Hematopoietic multipotent progenitor cell treated with erythropoietin and hydrocortisone succinate and interleukin-3 and kit ligand, for 15 days (in vitro differentiated cells): ENCODE measurements at regions not wholly inside any gene's neighbourhood (a gene's known extent, or its start where the extent isn't known, plus 50 kb on each side); places are given as distances from the start of the nearest gene placed in this dataset.

Experiments used
- DNase-seq: peaks from one replicate; pipeline ENCODE4 v3.0.0-alpha.2; 2015; ENCODE audit warnings: low spot score

- no peak for DNase-seq
These were observed 546.3 kb downstream of the EBF1 start for GRCh38 chr5:158553195-158553961.

GRCh38 chr5:158552241-158552640 is 547.5 kb downstream of the EBF1 start:
- DNase-seq = no peak

GRCh38 chr5:158549311-158549710 is 550.4 kb downstream of the EBF1 start:
- DNase-seq = no peak

- DNase-seq = no peak
These were observed 553.0 kb downstream of the EBF1 start for GRCh38 chr5:158546748-158547147.

- no peak for DNase-seq
These were observed 553.7 kb downstream of the EBF1 start for GRCh38 chr5:158545949-158546530.

GRCh38 chr5:158544388-158545339 is 555.1 kb downstream of the EBF1 start:
- no peak for DNase-seq

- no peak for DNase-seq
These were observed 556.0 kb downstream of the EBF1 start for GRCh38 chr5:158543539-158544387.

- DNase-seq = no peak
These were observed 558.0 kb downstream of the EBF1 start for GRCh38 chr5:158541536-158542297.

- no peak for DNase-seq
These were observed 561.1 kb downstream of the EBF1 start for GRCh38 chr5:158538506-158539074.

GRCh38 chr5:158537366-158537765 is 562.4 kb downstream of the EBF1 start:
- DNase-seq = no peak

GRCh38 chr5:158534203-158534602 is 565.5 kb downstream of the EBF1 start:
- DNase-seq = no peak

- DNase-seq = no peak
These were observed 567.0 kb downstream of the EBF1 start for GRCh38 chr5:158532739-158533138.

- DNase-seq = no peak
These were observed 567.9 kb downstream of the EBF1 start for GRCh38 chr5:158531860-158532259.

- no peak for DNase-seq
These were observed 569.6 kb downstream of the EBF1 start for GRCh38 chr5:158530115-158530514.

- no peak for DNase-seq
These were observed 570.3 kb downstream of the EBF1 start for GRCh38 chr5:158529454-158529853.

GRCh38 chr5:158525663-158526062 is 574.1 kb downstream of the EBF1 start:
- no peak for DNase-seq

GRCh38 chr5:158524070-158524469 is 575.6 kb downstream of the EBF1 start:
- no peak for DNase-seq

GRCh38 chr5:158522776-158523175 is 576.9 kb downstream of the EBF1 start:
- DNase-seq = no peak

- no peak for DNase-seq
These were observed 577.7 kb downstream of the EBF1 start for GRCh38 chr5:158521995-158522394.

GRCh38 chr5:158519433-158520021 is 580.2 kb downstream of the EBF1 start:
- DNase-seq = no peak
